ENCODE measurements at regions not wholly inside any gene's neighbourhood (a gene's known extent, or its start where the extent isn't known, plus 50 kb on each side); places are given as distances from the start of the nearest gene placed in this dataset.
A peak's percentile ranks its signal among the peaks of the same experiment; 100 is the strongest.

DNA sequence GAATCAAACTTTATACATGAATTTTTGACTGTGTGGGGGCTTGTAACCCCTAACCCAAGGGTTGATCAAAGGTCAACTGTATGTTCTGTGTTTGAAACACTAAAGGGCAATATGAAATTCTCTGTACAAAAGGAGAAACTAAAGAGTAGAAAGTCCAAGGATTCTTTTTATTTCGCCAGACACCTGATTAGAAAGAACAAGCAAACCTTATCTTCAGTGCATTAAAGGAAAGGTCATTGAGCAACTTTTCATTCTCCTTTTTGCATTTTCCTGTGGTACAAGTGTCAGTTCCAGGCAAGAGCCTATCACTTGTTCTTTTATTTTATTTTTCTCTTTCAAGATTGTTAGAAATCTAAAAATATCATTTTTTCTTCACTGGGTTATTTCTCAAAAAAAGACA, 430.1 kb upstream of the EPHA3 start:
- no peak overlapping the region for H3K4me3 Mint-ChIP-seq
- no peak overlapping the region for H3K27ac Mint-ChIP-seq
- peaks cover 12% of the 10 kb centered on the region for H3K4me1 Mint-ChIP-seq
- no peak for DNase-seq (ENCODE audit: low spot score)
- no peaks in the 10 kb centered on the region for H3K27me3 Mint-ChIP-seq (ENCODE audit: low read depth)
- TF ChIP-seq TEAD4 (CRISPR knock-in tag; IDR thresholded peaks at IDR 0.05) (no peak), NFATC4 (CRISPR knock-in tag; IDR thresholded peaks at IDR 0.05) (no peak), IRF1 (CRISPR knock-in tag; IDR thresholded peaks at IDR 0.05) (no peak), CBFB (CRISPR knock-in tag; IDR thresholded peaks at IDR 0.05; ENCODE audit: low read depth) (no peak), GRHL2 (CRISPR knock-in tag; IDR thresholded peaks at IDR 0.05; ENCODE audit: insufficient replicate concordance, severe bottlenecking) (no peak), NFE2L1 (CRISPR knock-in tag; IDR thresholded peaks at IDR 0.05) (no peak), ATF1 (CRISPR knock-in tag; IDR thresholded peaks at IDR 0.05) (no peak)
- TF ChIP-seq, protein P1, sequence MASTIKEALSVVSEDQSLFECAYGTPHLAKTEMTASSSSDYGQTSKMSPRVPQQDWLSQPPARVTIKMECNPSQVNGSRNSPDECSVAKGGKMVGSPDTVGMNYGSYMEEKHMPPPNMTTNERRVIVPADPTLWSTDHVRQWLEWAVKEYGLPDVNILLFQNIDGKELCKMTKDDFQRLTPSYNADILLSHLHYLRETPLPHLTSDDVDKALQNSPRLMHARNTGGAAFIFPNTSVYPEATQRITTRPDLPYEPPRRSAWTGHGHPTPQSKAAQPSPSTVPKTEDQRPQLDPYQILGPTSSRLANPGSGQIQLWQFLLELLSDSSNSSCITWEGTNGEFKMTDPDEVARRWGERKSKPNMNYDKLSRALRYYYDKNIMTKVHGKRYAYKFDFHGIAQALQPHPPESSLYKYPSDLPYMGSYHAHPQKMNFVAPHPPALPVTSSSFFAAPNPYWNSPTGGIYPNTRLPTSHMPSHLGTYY (CRISPR knock-in tag; IDR thresholded peaks at IDR 0.05): no peak
- CTCF ChIA-PET: no interaction called here
- H3K9me3 Mint-ChIP-seq: peaks cover 8% of the 10 kb centered on the region; the same call in 1 of the 2 replicates
- no peak for ATAC-seq
- no peaks in the 10 kb centered on the region for H3K36me3 Mint-ChIP-seq
- POLR2A ChIA-PET: no interaction called here

GRCh38 chr3:88678747-88679146, 428.7 kb upstream of the EPHA3 start:
- POLR2A ChIA-PET: no interaction called here
- peaks cover 6% of the 10 kb centered on the region for H3K4me1 Mint-ChIP-seq
- no peak overlapping the region for H3K4me3 Mint-ChIP-seq
- CTCF ChIA-PET: interaction anchor here (0.7 kb wide), 1 partner anchor 459 kb away, joined by 4 read pairs; no protein-coding TSS in a partner anchor
- peak; percentile 80 for ATAC-seq
- H3K27ac Mint-ChIP-seq: no peak overlapping the region
- H3K27me3 Mint-ChIP-seq (ENCODE audit: low read depth): no peaks in the 10 kb centered on the region
- peak; percentile 19 for DNase-seq (ENCODE audit: low spot score)
- TF ChIP-seq ZNF396 (CRISPR knock-in tag; IDR thresholded peaks at IDR 0.05; ENCODE audit: borderline replicate concordance): no peak
- TF ChIP-seq, protein P2, sequence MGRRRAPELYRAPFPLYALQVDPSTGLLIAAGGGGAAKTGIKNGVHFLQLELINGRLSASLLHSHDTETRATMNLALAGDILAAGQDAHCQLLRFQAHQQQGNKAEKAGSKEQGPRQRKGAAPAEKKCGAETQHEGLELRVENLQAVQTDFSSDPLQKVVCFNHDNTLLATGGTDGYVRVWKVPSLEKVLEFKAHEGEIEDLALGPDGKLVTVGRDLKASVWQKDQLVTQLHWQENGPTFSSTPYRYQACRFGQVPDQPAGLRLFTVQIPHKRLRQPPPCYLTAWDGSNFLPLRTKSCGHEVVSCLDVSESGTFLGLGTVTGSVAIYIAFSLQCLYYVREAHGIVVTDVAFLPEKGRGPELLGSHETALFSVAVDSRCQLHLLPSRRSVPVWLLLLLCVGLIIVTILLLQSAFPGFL (CRISPR knock-in tag; IDR thresholded peaks at IDR 0.05; ENCODE audit: borderline replicate concordance): no peak
- TF ChIP-seq, protein P3, sequence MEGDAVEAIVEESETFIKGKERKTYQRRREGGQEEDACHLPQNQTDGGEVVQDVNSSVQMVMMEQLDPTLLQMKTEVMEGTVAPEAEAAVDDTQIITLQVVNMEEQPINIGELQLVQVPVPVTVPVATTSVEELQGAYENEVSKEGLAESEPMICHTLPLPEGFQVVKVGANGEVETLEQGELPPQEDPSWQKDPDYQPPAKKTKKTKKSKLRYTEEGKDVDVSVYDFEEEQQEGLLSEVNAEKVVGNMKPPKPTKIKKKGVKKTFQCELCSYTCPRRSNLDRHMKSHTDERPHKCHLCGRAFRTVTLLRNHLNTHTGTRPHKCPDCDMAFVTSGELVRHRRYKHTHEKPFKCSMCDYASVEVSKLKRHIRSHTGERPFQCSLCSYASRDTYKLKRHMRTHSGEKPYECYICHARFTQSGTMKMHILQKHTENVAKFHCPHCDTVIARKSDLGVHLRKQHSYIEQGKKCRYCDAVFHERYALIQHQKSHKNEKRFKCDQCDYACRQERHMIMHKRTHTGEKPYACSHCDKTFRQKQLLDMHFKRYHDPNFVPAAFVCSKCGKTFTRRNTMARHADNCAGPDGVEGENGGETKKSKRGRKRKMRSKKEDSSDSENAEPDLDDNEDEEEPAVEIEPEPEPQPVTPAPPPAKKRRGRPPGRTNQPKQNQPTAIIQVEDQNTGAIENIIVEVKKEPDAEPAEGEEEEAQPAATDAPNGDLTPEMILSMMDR (IDR thresholded peaks at IDR 0.05): no peak
- TF ChIP-seq KAT7 (CRISPR knock-in tag; IDR thresholded peaks at IDR 0.05; ENCODE audit: borderline replicate concordance): no peak
- TF ChIP-seq SP1 (CRISPR knock-in tag; conservative IDR thresholded peaks at IDR 0.05): no peak
- no peak for TF ChIP-seq TEAD1 (CRISPR knock-in tag; IDR thresholded peaks at IDR 0.05)
- TF ChIP-seq MXD4 (CRISPR knock-in tag; IDR thresholded peaks at IDR 0.05; ENCODE audit: borderline replicate concordance): no peak
- no peak for TF ChIP-seq GTF2I (CRISPR knock-in tag; conservative IDR thresholded peaks at IDR 0.05)
- no peak for TF ChIP-seq ATF6 (CRISPR knock-in tag; IDR thresholded peaks at IDR 0.05)
- no peak for TF ChIP-seq GRHL2 (CRISPR knock-in tag; IDR thresholded peaks at IDR 0.05; ENCODE audit: insufficient replicate concordance, severe bottlenecking)
- TF ChIP-seq CREM (CRISPR knock-in tag; IDR thresholded peaks at IDR 0.05): no peak
- TF ChIP-seq, protein P4, sequence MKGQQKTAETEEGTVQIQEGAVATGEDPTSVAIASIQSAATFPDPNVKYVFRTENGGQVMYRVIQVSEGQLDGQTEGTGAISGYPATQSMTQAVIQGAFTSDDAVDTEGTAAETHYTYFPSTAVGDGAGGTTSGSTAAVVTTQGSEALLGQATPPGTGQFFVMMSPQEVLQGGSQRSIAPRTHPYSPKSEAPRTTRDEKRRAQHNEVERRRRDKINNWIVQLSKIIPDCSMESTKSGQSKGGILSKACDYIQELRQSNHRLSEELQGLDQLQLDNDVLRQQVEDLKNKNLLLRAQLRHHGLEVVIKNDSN (CRISPR knock-in tag; IDR thresholded peaks at IDR 0.05): no peak
- TF ChIP-seq MYBL2 (CRISPR knock-in tag; IDR thresholded peaks at IDR 0.05): no peak
- no peak for TF ChIP-seq ELF4 (CRISPR knock-in tag; IDR thresholded peaks at IDR 0.05; ENCODE audit: low read depth)
- TF ChIP-seq, protein P1 (CRISPR knock-in tag; IDR thresholded peaks at IDR 0.05): no peak
- TF ChIP-seq, protein P5, sequence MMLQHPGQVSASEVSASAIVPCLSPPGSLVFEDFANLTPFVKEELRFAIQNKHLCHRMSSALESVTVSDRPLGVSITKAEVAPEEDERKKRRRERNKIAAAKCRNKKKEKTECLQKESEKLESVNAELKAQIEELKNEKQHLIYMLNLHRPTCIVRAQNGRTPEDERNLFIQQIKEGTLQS (CRISPR knock-in tag; conservative IDR thresholded peaks at IDR 0.05): no peak
- H3K36me3 Mint-ChIP-seq: no peaks in the 10 kb centered on the region
- peaks cover 8% of the 10 kb centered on the region; the same call in 1 of the 2 replicates for H3K9me3 Mint-ChIP-seq

All from WTC11 (cell line).